Activated T-helper 1 cell treated with anti-CD3 and anti-CD28 coated beads, Interleukin-2, amount 50 U/mL, for 16 hours (primary cell): ENCODE measurements at regions not wholly inside any gene's neighbourhood (a gene's known extent, or its start where the extent isn't known, plus 50 kb on each side); places are given as distances from the start of the nearest gene placed in this dataset.
"Not testable (repeated sequence)": the region's sequence is repeated elsewhere in the genome, so short reads cannot be mapped to it uniquely, and the experiment has no call there.

Experiments used
- DNase-seq, 2 donors: peaks; one replicate each; pipeline ENCODE4 v3.0.0-alpha.2; 2020; ENCODE audit warnings: low read depth in 1 of 2, low spot score in 1 of 2

DNA sequence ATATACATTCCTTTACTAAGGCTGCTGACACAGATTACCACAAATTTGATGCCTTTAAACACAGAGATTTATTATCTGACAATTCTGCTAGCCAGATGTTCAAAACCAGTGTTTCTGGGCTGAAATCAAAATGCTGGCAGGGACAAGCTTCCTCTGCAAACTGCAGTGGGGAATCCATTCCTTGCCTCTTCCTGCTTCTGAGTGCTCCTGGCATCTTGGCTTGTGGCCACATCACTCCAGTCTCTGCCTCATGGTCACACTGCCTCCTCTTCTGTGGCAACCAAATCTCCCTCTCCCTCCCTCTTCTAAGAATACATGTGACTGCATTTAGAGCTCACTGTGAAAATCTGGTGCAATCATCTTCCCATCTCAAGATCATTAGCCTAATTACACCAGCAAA lies 235.7 kb downstream of the TTC8 start:
- DNase-seq = no peak

DNA sequence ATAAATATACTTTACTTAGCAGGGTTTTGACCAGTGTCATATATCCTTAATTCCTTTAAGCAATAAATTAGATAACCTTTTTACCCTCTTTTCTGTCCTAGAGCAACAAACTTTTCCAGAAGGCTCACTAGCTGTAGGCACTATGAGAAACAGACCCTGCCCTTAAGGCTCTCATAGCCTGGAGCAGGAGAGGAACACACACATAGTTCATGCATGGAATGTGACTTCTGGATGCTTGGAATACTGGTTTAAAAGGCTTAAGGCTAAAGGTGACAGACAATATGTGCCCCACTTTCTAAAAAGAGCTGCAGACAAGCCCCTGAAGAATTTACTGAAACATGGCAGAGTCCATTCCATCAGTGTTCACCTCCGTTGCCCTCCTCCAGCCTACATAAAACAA lies 237.2 kb downstream of the TTC8 start:
- no peak for DNase-seq

DNA sequence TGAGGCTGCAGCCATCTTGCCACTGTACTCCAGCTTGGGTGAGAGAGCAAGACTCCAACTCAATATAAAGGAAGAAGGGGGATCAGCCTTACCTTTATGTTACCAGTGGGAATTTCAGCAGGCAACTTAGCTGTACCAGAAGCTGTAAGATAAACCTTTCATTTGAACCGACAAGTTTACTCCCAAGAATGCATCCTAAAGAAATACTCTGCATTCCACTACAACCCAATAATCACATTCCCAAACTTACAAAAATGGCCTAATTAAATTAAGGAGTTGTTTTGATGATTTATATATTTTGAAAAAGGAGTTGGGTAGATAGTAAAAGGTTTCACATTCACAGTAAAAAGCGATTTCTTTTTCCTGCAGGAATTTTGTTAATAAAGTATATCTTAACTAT lies 241.4 kb downstream of the TTC8 start:
- DNase-seq = no peak

DNA sequence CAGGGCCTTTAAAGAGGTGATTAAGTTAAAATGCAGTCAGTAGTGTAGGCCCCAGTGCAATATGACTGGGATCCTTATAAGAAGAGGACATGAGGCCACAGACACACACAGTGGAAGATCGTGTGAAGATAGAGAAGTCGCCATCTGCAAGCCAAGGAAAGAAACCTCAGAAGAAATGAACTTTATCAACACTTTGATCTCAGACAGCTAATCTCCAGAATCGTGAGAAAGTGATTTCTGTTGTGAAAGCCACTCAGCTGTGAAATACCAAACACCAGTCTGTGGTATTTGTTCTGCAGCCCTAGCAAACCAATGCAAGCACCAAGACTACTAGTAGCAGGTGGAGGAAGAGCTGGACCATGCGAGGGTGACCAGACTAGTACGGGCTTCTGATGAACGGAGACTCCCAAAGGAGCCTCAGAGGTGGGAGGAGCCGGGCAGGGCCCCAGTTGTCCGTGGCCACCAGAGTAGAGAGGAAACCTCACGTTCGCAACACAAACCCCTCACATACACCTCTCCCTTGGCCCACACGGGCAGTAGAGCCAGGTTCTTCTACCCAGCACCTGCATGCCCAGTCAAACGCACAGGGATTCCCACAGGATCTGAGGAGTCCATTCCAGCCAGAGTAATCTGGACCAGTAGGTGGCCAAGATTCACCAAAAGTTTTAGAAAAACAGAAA lies 243.0 kb downstream of the TTC8 start:
- no peak for DNase-seq

DNA sequence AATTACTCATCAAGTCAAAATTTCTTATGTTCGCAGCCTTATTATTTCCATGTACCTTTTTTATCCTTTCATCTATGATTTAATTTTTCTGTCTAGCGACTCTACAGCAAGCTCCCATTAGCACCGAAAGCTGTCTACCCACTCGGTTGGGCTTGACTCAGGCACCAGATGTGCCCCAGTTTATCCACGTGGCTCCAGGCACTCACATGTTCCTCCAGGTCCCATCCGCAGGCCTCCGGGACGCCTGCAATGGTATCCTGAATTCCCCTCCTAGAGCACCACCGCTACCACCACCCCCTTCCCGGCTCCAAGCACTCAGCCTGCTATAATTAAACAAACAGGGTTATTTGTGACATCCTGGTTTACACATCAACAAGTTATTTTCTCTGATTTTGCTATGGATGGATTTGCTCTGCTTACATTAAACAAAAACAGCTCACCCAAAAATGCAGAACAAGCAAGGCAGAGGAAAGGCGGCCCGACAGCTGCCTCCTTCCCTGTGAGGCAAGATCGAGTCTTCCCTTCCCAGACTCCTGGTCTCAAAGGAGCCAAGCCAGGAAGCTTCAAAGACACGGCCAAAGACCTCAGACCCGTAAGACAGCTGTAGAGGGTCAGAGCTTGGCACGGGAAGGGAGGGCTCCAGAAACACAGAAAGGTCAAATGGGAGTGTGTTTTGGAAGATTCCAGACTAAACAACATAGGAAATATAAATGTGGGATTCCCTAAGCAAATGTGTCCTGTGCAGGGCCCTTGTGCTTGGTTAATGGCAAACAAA lies 253.8 kb downstream of the TTC8 start:
- no peak for DNase-seq

DNA sequence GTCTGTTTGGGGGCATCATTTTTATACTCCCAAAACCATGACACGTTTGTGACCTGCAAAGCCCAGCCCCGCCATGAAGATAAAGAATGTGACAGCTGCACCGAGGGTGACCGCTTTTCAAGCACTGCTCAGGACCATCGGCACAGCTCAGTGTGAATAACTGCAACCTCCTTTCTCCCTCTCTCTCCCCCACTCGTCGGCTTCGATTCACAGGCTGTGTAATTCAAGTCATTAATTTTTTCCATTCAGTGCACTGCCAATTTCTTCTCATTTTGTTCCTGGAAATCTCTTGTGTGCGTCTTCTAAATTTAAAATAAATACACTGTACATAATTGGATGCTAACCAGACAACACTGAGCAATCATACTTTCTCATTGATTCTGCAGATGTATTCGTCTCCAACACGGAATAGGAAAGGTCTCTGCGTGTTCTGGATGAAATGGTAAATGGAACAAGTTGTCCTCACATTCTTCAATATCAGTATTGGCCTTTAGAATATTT lies 260.8 kb downstream of the TTC8 start:
- no peak for DNase-seq

DNA sequence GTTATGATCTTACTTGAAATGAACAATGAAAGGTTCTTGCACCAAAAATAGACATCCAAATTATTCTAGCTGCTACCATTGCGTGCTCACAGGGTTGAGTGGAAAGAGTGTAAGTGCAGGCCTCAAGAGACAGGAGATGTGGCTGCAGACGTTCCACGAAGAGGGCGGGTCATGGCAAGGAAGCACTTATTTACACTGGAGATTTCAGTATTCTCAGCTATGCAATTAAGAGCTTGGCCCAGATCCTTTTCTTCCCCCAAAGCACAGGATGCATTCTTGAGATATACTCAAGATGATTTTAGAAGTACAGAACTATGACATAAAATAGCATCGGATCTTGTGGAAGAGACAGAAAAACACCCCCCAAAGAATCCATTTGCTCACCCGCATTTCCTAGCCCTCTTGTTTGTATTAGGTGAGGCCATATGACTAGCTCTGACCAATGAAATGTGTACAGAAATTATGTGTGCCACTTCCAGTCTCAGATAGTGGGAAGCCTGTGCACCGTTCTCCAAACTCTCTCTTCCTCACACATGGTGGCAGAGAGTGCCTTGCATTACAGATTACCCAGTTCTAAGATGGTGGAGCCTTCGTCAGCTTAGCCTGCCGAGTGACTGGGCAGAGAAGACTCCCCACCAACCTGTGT lies 261.4 kb downstream of the TTC8 start:
- DNase-seq = no peak

DNA sequence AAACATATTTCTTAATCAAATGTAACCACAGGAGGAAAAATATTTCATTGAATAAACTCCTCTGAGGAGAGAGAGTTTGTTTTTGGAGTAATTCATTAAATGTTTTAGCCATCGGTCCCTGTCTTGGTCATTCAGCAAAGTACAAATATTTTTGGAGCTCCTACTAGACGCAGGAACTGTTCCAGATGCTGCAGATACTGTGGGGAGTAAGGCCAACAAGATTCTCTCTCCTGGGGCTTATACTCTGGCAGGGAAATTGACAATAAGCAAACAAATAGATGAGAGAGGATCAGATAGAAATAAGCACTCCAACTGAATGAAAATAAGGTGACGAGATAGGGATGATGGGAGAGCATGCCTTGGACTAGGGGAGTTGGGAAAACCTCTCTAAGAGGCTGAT lies 264.1 kb downstream of the TTC8 start:
- DNase-seq = no peak

DNA sequence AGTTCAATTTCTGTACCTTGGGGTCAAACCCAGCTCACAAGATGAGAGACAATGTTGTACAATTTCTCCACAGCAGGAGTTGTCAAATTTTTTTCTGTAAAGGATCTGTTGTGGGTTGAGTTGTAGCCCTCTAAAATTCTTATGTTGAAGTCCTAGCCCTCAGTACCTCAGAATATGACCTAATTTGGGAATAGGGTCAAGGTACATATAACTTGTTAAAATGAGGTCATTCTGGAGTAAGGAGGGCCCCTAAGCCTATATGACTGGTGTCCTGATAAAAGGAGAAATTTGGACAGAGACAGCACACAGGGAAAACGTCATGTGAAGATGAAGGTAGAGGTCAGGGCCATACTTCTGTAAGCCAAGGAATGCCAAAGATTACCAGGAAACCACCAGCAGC lies 264.9 kb downstream of the TTC8 start:
- no peak for DNase-seq

DNA sequence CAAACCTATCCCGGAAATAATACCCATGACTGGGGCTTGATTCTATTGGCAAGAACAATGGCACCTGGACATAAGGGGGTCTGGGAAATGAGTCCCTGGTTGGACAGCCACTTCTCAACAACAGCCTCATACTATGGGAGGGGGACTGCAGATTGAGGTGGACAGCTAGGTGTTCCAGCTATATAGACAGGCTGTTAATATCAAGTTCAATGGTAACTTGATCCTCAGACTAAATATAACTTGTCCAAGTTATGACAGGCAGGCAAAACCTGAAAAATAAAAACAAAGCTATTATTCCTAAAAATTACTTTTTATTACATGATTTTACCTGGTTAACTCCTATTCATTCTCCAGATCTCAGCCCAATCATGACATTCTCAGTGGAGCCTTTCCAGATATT lies 267.3 kb downstream of the TTC8 start:
- DNase-seq = no peak

DNA sequence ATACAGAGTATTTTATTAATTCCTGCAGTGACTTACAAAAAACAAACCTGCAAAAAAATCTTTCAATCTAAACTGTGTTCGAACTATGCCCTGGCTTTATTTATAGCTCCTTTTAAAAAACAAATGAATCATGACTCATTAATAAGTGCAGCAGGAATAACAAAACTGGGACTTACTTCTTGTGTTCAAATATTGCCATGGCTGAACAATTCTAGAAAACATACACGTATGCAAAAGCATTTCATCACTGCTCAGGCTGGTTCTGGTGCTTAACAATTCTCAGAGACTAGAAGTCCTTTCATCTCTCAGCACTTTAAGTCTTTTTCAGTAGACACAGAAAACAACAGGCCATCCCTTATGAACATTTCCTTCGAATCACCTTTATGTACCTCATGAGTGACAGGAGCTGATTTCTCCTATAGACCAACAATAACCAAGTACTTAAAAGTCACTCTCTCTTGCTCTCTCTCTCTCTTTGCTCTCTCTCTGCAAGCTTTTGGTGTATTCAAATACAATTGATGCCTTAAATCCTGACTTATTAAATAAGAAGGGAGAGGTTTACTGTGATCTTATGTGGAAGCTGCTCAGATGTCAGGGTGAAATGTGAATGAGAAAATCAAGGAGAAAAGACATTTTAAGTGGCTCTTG lies 268.8 kb downstream of the TTC8 start:
- DNase-seq = no peak

DNA sequence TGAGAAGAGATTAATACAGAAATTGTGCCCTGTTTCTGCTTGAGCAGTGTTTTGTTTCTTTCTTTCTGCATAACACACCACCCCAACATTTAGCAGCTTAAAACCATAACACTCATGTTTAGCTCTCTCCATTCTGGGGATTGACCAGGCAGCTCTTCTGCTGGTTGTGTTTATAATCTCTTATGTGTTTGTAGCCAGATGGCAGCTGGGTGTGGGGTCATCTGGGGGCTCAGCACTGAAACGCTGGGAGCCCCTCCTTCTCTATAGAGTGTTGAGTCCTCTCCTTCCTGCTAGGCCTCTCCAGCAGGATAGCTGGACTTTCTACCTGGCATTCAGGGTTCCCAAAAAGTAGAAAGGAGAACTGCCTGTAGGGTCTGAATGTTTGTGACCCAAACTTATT lies 270.6 kb downstream of the TTC8 start:
- no peak for DNase-seq

DNA sequence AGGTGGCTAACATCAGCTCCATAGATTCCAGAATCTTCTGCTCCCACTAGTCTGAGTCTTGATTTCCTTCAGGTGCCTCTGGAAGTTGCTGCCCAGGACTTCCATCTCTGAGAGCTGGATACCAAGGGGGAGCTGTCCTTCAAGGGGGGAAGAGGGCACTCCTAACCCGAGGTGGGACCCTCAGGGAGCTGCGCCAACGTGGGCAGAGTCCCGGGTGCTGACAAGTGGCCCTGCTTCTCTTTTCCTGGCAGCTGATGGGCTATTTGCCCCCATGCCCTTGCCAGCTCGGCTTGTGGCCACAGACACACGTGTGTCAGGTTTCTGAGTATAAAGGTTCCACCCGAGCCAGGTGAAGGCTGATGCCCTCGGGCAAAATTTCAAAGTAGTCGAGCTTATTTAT lies 272.5 kb downstream of the TTC8 start:
- DNase-seq = no peak

DNA sequence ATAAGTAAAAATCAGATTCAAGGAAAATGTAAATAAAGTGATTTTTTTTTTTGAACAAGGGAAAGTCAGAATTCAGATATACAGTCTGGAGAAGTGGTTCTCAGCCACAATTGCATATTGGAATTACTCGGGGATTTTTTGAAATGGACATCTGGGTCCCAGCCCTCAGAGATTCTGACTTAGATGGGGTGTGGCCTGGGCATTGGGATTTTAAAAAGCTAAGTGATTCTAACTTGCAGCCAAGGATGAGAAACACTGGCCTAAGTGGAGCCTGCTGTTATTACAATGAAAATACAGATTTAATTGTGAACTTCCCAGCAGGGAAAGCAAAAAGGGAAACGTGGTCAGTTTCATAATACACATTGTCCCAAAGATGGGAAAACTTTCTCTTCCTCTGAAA lies 273.8 kb downstream of the TTC8 start:
- DNase-seq = no peak

DNA sequence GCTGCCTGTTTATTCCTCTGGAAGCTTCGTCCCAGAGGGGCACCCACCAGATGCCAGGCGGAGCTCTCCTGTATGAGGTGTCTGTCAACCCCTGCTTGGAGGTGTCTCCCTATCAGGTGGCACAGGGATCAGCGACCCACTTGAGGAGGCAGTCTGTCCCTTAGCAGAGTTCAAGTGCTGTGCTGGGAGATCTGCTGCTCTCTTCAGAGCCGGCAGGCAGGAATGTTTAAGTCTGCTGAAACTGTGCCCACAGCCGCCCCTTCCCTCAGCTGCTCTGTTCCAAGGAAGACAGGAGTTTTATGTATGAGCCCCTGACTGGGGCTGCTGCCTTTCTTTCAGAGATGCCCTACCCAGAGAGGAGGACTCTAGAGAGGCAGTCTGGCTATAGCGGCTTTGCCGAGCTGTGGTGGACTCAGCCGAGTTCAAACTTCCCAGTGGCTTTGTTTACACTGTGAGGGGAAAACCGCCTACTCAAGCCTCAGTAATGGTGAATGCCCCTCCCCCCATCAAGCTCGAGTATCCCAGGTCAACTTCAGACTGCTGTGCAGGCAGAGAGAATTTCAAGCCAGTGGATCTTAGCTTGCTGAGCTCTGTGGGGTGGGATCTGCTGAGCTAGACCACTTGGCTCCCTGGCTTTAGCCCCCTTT lies 279.8 kb downstream of the TTC8 start:
- not testable (repeated sequence) for DNase-seq

DNA sequence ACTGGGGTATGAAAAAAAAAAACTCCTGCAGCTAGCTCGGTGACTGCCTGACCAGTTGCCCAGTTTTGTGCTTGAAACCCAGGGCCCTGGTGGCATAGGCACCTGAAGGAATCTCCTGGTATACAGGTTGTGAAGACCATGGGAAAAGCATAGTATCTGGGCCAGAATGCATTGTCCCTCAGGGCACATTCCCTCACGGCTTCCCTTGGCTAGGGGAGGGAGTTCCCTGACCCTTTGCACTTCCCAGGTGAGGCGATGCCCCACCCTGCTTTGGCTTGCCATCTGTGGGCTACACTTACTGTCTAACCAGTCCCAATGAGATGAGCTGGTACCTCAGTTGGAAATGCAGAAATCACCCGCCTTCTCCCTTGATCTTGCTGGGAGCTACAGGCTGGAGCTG lies 280.4 kb downstream of the TTC8 start:
- not testable (repeated sequence) for DNase-seq
